OCI-LY3 (cell line): ENCODE measurements at regions not wholly inside any gene's neighbourhood (a gene's known extent, or its start where the extent isn't known, plus 50 kb on each side); places are given as distances from the start of the nearest gene placed in this dataset.
A peak's percentile ranks its signal among the peaks of the same experiment; 100 is the strongest.

Experiments used
- H2AFZ ChIP-seq: fragments of 200-600, 300-600 bp; shearing (Covaris generic); 2 replicates; pipeline ENCODE4 v1.6.0; 2014; ENCODE audit warnings: antibody characterized with exemption, low read depth, low read length
- H3K27ac ChIP-seq: fragments of 200-600, 300-600 bp; sonication (generic); 2 replicates; pipeline ENCODE4 v1.5.1; 2014; ENCODE audit warnings: mild to moderate bottlenecking, low read length, moderate library complexity, mixed read lengths
- H3K27me3 ChIP-seq: fragments of 200-600, 300-600 bp; sonication (generic); 2 replicates; pipeline ENCODE4 v1.6.1; 2014; ENCODE audit warnings: low read depth, low read length, mixed read lengths
- H3K36me3 ChIP-seq: fragments of 200-600, 300-600 bp; sonication (generic); replicated peaks from 2 replicates; pipeline ENCODE3; 2014; ENCODE audit warnings: low read depth, low read length, mixed read lengths
- H3K4me1 ChIP-seq: fragments of 300-600, 200-600 bp; sonication (generic); 2 replicates; pipeline ENCODE4 v1.6.1; 2014; ENCODE audit warnings: low read length, mixed read lengths
- H3K4me2 ChIP-seq: fragments of 200-600, 300-600 bp; sonication (generic); 2 replicates; pipeline ENCODE4 v1.6.1; 2014; ENCODE audit warnings: low read length, mixed read lengths
- H3K4me3 ChIP-seq: fragments of 300-600, 200-600 bp; sonication (generic); 2 replicates; pipeline ENCODE4 v1.5.1; 2014; ENCODE audit warnings: antibody characterized with exemption, mild to moderate bottlenecking, low read length, moderate library complexity
- H3K79me2 ChIP-seq: fragments of 300-600, 200-600 bp; shearing (Covaris generic); 2 replicates; pipeline ENCODE4 v1.6.1; 2014; ENCODE audit warnings: mild to moderate bottlenecking, low read length, mixed read lengths
- H3K9ac ChIP-seq: fragments of 300-600, 200-600 bp; shearing (Covaris generic); 2 replicates; pipeline ENCODE4 v1.6.0; 2014; ENCODE audit warnings: mild to moderate bottlenecking, low read length, moderate library complexity
- H3K9me3 ChIP-seq: fragments of 200-600, 300-600 bp; shearing (Covaris generic); 2 replicates; pipeline ENCODE4 v1.6.1; 2014; ENCODE audit warnings: low read length, mixed read lengths; ENCODE audit not compliant: insufficient read depth
- H4K20me1 ChIP-seq: fragments of 200-600, 300-600 bp; sonication (generic); 2 replicates; pipeline ENCODE4 v1.6.1; 2016; ENCODE audit warnings: low read length, mixed read lengths; ENCODE audit not compliant: insufficient read depth
- CTCF ChIP-seq: fragments of 200-600, 300-600 bp; sonication (generic); IDR thresholded peaks from 2 replicates; pipeline ENCODE4 v1.5.1; 2014; ENCODE audit warnings: antibody characterized with exemption, low read length, low read depth
- EZH2phosphoT487 ChIP-seq: fragments of 200-600 bp; shearing (Covaris generic); IDR thresholded peaks from 2 replicates; pipeline ENCODE4 v1.6.1; 2018; ENCODE audit warnings: antibody characterized with exemption, mixed run types, low read depth

GRCh38 chr3:8301977-8302735 lies 199.5 kb upstream of the LMCD1 start:
- Histone ChIP-seq H3K4me2 (peak overlapping the region; percentile 16; the same call in 1 of the 2 replicates), H3K4me3 (no peak overlapping the region), H3K9me3 (no peaks in the 10 kb centered on the region), H3K36me3 (no peaks in the 10 kb centered on the region), H3K27ac (no peak overlapping the region), H3K4me1 (no peaks in the 10 kb centered on the region), H3K27me3 (peaks cover 14% of the 10 kb centered on the region), H3K79me2 (no peaks in the 10 kb centered on the region), H3K9ac (no peak overlapping the region), H4K20me1 (no peaks in the 10 kb centered on the region), H2AFZ (no peak overlapping the region)
- TF ChIP-seq EZH2phosphoT487 (no peak), CTCF (peak; percentile 77)

DNA sequence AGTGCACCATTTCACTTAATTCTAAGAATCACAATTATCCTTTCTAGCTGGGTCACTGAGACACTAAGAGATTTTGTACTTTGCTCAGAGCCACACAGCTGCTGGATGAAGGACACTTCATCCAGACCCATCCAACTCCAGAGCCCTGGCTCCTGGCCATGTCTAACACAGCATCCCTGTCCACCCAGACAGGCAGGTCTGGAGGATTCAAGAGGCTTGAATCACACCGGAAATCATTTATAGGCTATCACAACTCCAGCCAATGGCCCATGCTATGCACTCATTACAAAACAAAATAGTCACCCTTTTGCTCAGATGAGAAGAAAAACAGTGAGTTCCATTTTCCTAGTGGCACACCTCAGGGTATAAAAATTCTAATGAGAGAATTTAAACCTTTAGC lies 198.2 kb upstream of the LMCD1 start:
- Histone ChIP-seq H3K4me3 (no peak overlapping the region), H3K36me3 (no peaks in the 10 kb centered on the region), H4K20me1 (no peaks in the 10 kb centered on the region), H3K9ac (no peak overlapping the region), H3K27me3 (peaks cover 14% of the 10 kb centered on the region), H3K27ac (no peak overlapping the region), H3K4me2 (no peak overlapping the region), H2AFZ (no peak overlapping the region), H3K4me1 (no peaks in the 10 kb centered on the region), H3K9me3 (no peaks in the 10 kb centered on the region), H3K79me2 (no peaks in the 10 kb centered on the region)
- TF ChIP-seq EZH2phosphoT487: no peak
- no peak for TF ChIP-seq CTCF

DNA sequence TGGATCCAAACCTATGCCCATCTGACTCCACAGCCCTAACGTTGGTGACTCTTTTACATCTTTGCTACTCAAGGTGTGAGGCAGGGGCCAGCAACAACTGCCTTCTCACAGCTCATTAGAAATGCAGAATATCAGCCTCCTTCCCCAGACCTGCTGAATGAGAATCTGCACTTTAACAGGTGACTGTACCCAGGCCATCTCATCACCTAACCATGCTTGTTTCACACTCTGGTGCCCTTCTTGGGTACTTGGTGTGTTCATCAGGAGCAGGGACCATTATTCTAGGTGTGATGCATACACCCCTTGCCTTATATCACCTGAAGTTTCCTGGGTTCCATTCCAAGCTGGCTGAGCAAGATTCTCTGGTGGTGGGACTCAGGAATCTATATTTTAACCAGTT lies 196.3 kb upstream of the LMCD1 start:
- Histone ChIP-seq H3K4me2 (no peak overlapping the region), H3K79me2 (no peaks in the 10 kb centered on the region), H3K4me3 (no peak overlapping the region), H3K27ac (no peak overlapping the region), H3K27me3 (peaks cover 14% of the 10 kb centered on the region), H3K9me3 (no peaks in the 10 kb centered on the region), H3K36me3 (no peaks in the 10 kb centered on the region), H3K4me1 (no peaks in the 10 kb centered on the region), H3K9ac (no peak overlapping the region), H2AFZ (no peak overlapping the region), H4K20me1 (no peaks in the 10 kb centered on the region)
- TF ChIP-seq CTCF (no peak), EZH2phosphoT487 (no peak)

DNA sequence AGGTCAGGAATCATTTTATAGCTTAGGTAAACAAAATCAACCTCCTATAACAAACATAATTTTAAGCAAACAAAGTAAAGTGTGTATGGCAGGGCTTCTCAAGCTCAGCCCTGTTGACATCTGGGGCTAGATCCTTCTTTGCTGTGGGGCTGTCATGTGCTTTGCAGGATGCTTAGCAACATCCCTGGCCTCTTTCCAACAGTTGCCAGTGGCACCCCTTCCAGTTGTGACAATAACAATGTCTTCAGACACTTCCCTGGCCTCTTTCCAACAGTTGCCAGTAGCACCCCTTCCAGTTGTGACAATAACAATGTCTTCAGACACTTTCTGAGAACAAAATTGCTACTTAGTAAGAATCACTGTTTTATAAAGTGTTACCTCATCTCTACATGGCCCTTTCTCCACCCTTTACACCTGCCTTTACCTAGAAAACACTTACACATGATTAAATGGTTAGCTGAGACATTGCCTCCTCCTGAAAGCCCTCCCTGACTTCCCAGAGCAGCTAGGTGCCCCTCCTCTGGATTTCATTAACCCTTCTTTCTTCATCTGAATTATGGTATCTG lies 194.0 kb upstream of the LMCD1 start:
- Histone ChIP-seq H4K20me1 (no peaks in the 10 kb centered on the region), H3K27ac (no peak overlapping the region), H3K9me3 (no peaks in the 10 kb centered on the region), H2AFZ (no peak overlapping the region), H3K36me3 (no peaks in the 10 kb centered on the region), H3K79me2 (no peaks in the 10 kb centered on the region), H3K27me3 (peaks cover 14% of the 10 kb centered on the region), H3K4me1 (no peaks in the 10 kb centered on the region), H3K4me2 (no peak overlapping the region), H3K4me3 (no peak overlapping the region), H3K9ac (no peak overlapping the region)
- TF ChIP-seq EZH2phosphoT487 (no peak), CTCF (no peak)
